Endothelial cell of umbilical vein (primary cell): ENCODE measurements at regions not wholly inside any gene's neighbourhood (a gene's known extent, or its start where the extent isn't known, plus 50 kb on each side); places are given as distances from the start of the nearest gene placed in this dataset.

ENCODE experiments used
- BruUV-seq: library from RNA; stranded (reverse); fragments of 400-500 nt; replicated peaks from 2 replicates; lab custom pipeline; 2021; lab: Mats Ljungman, UMichigan
- CTCF ChIA-PET: fragments of 300-600, 350-600 bp; sonication (Branson Sonifier 250); formaldehyde crosslinking; loops from one replicate; lab custom pipeline; 2021; ENCODE audit warnings: antibody characterized with exemption, inconsistent platforms; lab: Charles Lee
- POLR2A ChIA-PET: fragments of 300-600, 350-600 bp; sonication (Branson Sonifier 250); formaldehyde crosslinking; loops from one replicate; lab custom pipeline; 2021; ENCODE audit warnings: antibody characterized with exemption, inconsistent platforms; lab: Charles Lee
- DNase-seq: peaks from one replicate; pipeline ENCODE4 v3.0.0-alpha.2; 2011; ENCODE audit warnings: low read depth, low spot score
- FAIRE-seq: peaks from 2 replicates; lab custom pipeline; 2011; peaks lifted over from hg19 to GRCh38; lab: Jason Lieb, UNC
- H2AFZ ChIP-seq: 2 replicates; pipeline ENCODE4 v1.6.0; 2012; ENCODE audit warnings: low read depth, low read length, control low read depth, inconsistent platforms
- H3K27ac ChIP-seq: 2 replicates; pipeline ENCODE4 v1.5.1; 2011; ENCODE audit warnings: low read depth, mild to moderate bottlenecking, control low read depth, low read length, moderate library complexity; ENCODE audit not compliant: insufficient read depth
- H3K27me3 ChIP-seq, 2 experiments: 2 replicates each; pipeline versions ENCODE4 v1.6.0 to v1.6.1; 2011; ENCODE audit warnings: low read length in 2 of 2, mixed read lengths in 1 of 2; ENCODE audit not compliant: control insufficient read depth in 2 of 2, insufficient read depth in 2 of 2
- H3K36me3 ChIP-seq, 2 experiments: 2 replicates in 1 of 2; 3 replicates in 1 of 2; pipeline ENCODE4 v1.5.1; 2011; ENCODE audit warnings: low read length in 2 of 2, mild to moderate bottlenecking in 1 of 2, moderate library complexity in 1 of 2; ENCODE audit not compliant: control insufficient read depth in 2 of 2, insufficient read depth in 2 of 2; ENCODE audit errors: extremely low read depth in 1 of 2
- H3K4me1 ChIP-seq: 3 replicates; pipeline ENCODE4 v1.5.1; 2011; ENCODE audit warnings: mild to moderate bottlenecking, low read length; ENCODE audit not compliant: control insufficient read depth, insufficient read depth; ENCODE audit errors: extremely low read depth
- H3K4me2 ChIP-seq: 2 replicates; pipeline ENCODE4 v1.6.1; 2011; ENCODE audit warnings: low read length, control low read depth, mixed read lengths; ENCODE audit not compliant: insufficient read depth
- H3K4me3 ChIP-seq, 3 experiments: fragments of 200-600 bp in 1 of 3; sonication (generic), shearing (Covaris generic) in 1 of 3; replicated peaks in 1 of 3; 2 replicates each; pipeline ENCODE4 v1.5.1; 2011 to 2016; ENCODE audit warnings: control low read depth in 3 of 3, low read length in 3 of 3, mild to moderate bottlenecking in 2 of 3, inconsistent platforms in 1 of 3, low read depth in 1 of 3, moderate library complexity in 1 of 3; ENCODE audit not compliant: insufficient read depth in 1 of 3
- H3K79me2 ChIP-seq: 2 replicates; pipeline ENCODE4 v1.6.0; 2012; ENCODE audit warnings: low read length, inconsistent platforms; ENCODE audit not compliant: control insufficient read depth, insufficient read depth
- H3K9ac ChIP-seq: replicated peaks from 2 replicates; pipeline ENCODE3; 2011; ENCODE audit warnings: low read length, control low read depth; ENCODE audit not compliant: insufficient read depth; ENCODE audit errors: extremely low read depth
- H3K9me1 ChIP-seq: replicated peaks from 3 replicates; pipeline ENCODE4 v1.6.0; 2011; ENCODE audit warnings: mild to moderate bottlenecking, low read length; ENCODE audit not compliant: control insufficient read depth, insufficient read depth; ENCODE audit errors: extremely low read depth
- H3K9me3 ChIP-seq: replicated peaks from 2 replicates; pipeline ENCODE4 v1.5.1; 2012; ENCODE audit warnings: low read length, inconsistent platforms; ENCODE audit not compliant: control insufficient read depth, insufficient read depth
- H4K20me1 ChIP-seq: replicated peaks from 2 replicates; pipeline ENCODE3; 2011; ENCODE audit warnings: mild to moderate bottlenecking, low read length; ENCODE audit not compliant: control insufficient read depth, insufficient read depth; ENCODE audit errors: extremely low read depth
- CTCF ChIP-seq, 2 donors: IDR thresholded peaks; 1 replicate in 1 of 2; 2 replicates in 1 of 2; pipeline ENCODE4 v1.5.1; 2011; ENCODE audit warnings: low read length in 2 of 2, mild to moderate bottlenecking in 2 of 2, moderate library complexity in 2 of 2, control low read depth in 1 of 2, inconsistent platforms in 1 of 2, low read depth in 1 of 2; ENCODE audit not compliant: insufficient read depth in 1 of 2; ENCODE audit errors: extremely low read depth in 1 of 2
- EZH2 ChIP-seq: IDR thresholded peaks from 2 replicates; pipeline ENCODE4 v1.6.1; 2012; ENCODE audit warnings: borderline replicate concordance, low read depth, mild to moderate bottlenecking, moderate library complexity, low read length, inconsistent platforms; ENCODE audit not compliant: severe bottlenecking
- FOS ChIP-seq: IDR thresholded peaks from 2 replicates; pipeline ENCODE4 v1.6.1; 2011; ENCODE audit warnings: mild to moderate bottlenecking, low read length, moderate library complexity, borderline replicate concordance; ENCODE audit not compliant: insufficient read depth
- GATA2 ChIP-seq: IDR thresholded peaks from 2 replicates; pipeline ENCODE4 v1.7.0; 2011; ENCODE audit warnings: low read depth, mild to moderate bottlenecking, moderate library complexity, mixed read lengths, low read length; ENCODE audit not compliant: insufficient read length, insufficient read depth
- JUN ChIP-seq: IDR thresholded peaks from 2 replicates; pipeline ENCODE4 v1.6.1; 2011; ENCODE audit warnings: borderline replicate concordance, low read depth; ENCODE audit not compliant: insufficient read length, insufficient read depth
- MAX ChIP-seq: IDR thresholded peaks from 2 replicates; pipeline ENCODE4 v1.6.1; 2011; ENCODE audit not compliant: insufficient read depth, insufficient read length
- MYC ChIP-seq: IDR thresholded peaks from one replicate; pipeline ENCODE4 v1.6.1; 2011; ENCODE audit warnings: mild to moderate bottlenecking, low read depth, low read length
- POLR2A ChIP-seq: IDR thresholded peaks from 2 replicates; pipeline ENCODE4 v1.6.1; 2012; ENCODE audit warnings: low read depth, mild to moderate bottlenecking, control low read depth, low read length
- POLR2AphosphoS5 ChIP-seq: IDR thresholded peaks from 2 replicates; pipeline ENCODE4 v1.6.1; 2012; ENCODE audit warnings: low read depth, mild to moderate bottlenecking, control low read depth, low read length, moderate library complexity; ENCODE audit not compliant: insufficient read depth
- dilution Hi-C: fragments of 300-500 bp; cut with MboI; formaldehyde crosslinking; loops from one replicate; pipeline ENCODE4 v1.15.0; 2019; ENCODE audit warnings: low sequenced_read_pairs; ENCODE audit not compliant: extremely low pct_ligation_motif_present
- intact Hi-C: fragments of 100-400 bp; cut with micrococcal nuclease; formaldehyde crosslinking; loops from one replicate; pipeline ENCODE4 v1.10.0; 2022

- H3K36me3 ChIP-seq: no peaks in the 10 kb centered on the region
- ChIA-PET CTCF (interaction anchor here (0.8 to 1.1 kb wide), 2 partner anchors 21 to 39 kb away, joined by 3 read pairs; no protein-coding TSS in a partner anchor), POLR2A (no interaction called here)
- no peaks in the 10 kb centered on the region for H3K27me3 ChIP-seq
- H3K4me1 ChIP-seq: peaks cover 9% of the 10 kb centered on the region
- TF ChIP-seq GATA2 (no peak), EZH2 (no peak), JUN (no peak), FOS (no peak), MAX (no peak), MYC (no peak), POLR2AphosphoS5 (no peak), CTCF (IDR thresholded peaks at IDR 0.05; ENCODE audit: extremely low read depth in 1 of 2, insufficient read depth in 1 of 2, low read depth in 1 of 2, low read length in 2 of 2) (no peak), POLR2A (no peak)
- H2AFZ ChIP-seq: no peak overlapping the region
- dilution Hi-C loops: no loop called here
- H3K9me3 ChIP-seq: no peaks in the 10 kb centered on the region
- FAIRE-seq (no peak), DNase-seq (no peak)
- BruUV-seq: no TSS peak
- H3K27ac ChIP-seq: no peak overlapping the region
- H4K20me1 ChIP-seq: no peaks in the 10 kb centered on the region
- no peaks in the 10 kb centered on the region for H3K9me1 ChIP-seq
- intact Hi-C loops: no loop called here
- no peak overlapping the region for H3K4me3 ChIP-seq
- no peak overlapping the region for H3K4me2 ChIP-seq
- no peak overlapping the region for H3K9ac ChIP-seq
- H3K79me2 ChIP-seq: no peaks in the 10 kb centered on the region
These were observed 143.7 kb upstream of the MCHR2 start for GRCh38 chr6:100137759-100138158.
